Activated T-cell treated with anti-CD3 and anti-CD28 coated beads, Interleukin-2, amount 50 U/mL, for 48 hours (primary cell): ENCODE measurements at regions not wholly inside any gene's neighbourhood (a gene's known extent, or its start where the extent isn't known, plus 50 kb on each side); places are given as distances from the start of the nearest gene placed in this dataset.
"Not testable (repeated sequence)": the region's sequence is repeated elsewhere in the genome, so short reads cannot be mapped to it uniquely, and the experiment has no call there.

Experiments used
- DNase-seq, 2 experiments: peaks; one replicate each; pipeline ENCODE4 v3.0.0-alpha.2; 2020

DNA sequence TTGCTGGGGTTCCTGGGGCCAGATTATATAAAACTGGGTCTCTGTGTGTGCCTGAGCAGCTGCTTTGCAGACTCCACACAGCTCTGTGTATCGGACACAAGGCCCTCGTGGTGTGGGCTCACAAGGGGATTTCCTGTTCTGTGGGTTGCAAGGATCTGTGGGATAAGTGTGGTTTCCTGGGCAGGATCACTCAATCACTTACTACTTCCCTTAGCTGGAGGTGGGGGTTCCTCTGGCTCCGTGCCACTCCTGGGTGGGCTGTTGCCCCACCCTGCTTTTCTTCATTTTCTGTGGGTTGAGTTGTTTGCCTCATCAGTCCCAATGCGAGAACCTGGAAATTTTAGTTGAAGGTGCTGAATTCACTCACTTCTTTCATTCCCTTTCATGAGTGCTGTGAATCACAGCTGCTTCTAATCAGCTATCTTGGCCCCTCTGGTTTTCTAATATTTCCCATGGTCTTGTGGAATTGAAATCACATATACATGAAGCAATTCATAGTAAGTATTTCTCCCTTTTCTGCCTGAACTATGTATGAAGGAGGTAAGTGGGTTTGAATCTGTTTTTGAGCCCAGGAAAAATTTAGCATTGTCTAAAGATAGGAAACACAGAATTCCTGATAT is 196.3 kb downstream of the DCDC2C start:
- no peak for DNase-seq

GRCh38 chr2:3902131-3902530 is 198.8 kb downstream of the DCDC2C start:
- DNase-seq, result no peak

DNA sequence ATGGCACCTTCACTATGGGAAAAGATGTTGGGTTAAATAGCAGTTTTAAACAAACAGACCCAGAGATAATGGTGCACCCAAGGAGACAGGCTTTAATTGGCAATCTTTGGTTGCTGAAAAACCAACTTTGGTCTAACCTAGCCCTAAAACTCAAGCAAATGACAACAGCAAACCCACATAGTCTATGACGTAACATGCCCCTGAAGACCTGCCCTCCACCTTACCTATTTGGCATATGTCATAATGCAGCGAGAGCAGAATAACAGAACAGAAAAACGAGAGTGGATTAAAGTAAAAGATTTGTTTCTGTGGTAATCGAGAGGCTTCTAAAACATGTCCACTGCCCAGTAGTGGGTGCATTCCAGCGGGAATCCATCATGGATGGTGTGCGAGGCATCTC is 200.7 kb downstream of the DCDC2C start:
- DNase-seq, result no peak

DNA sequence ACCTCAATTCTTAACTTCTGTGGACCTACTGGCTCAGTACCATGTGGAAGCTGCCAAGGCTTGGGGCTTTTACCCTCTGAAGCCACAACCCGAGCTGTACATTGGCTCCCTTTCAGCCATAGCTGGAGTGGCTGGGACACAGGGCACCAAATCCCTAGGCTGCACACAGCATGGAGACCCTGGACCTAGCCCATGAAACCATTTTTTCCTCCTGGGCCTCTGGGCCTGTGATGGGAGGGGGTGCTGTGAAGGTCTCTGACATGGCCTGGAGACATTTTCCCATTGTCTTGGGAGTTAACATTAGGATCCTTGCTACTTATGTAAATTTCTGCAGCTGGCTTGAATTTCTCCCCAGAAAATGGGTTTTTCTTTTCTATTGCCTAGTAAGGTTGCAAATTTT is 205.1 kb downstream of the DCDC2C start:
- DNase-seq, result not testable (repeated sequence)

GRCh38 chr2:3911882-3912455 is 208.6 kb downstream of the DCDC2C start:
- no peak for DNase-seq

- no peak for DNase-seq
Measured at GRCh38 chr2:3913166-3913565, 209.8 kb downstream of the DCDC2C start.

DNA sequence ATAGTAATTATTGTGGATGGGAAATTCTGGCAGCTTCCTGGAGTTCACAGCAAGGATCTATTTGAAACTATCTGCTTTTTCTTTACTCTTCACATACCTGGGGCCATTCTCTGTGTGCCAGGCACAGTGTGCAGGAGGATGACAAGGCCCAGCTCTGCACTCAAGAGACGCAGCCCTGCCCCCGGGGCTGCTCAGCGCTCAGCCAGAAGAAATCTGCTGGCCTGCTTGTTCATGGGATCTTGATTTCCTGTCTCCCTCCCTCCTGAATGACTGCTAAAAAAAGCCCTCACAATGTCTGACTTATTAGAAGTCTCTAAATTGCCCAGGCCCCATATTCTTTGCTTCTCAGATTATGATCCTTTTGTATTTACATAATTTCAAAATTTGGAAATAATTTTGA is 210.9 kb downstream of the DCDC2C start:
- no peak for DNase-seq

- DNase-seq, result no peak
Measured at GRCh38 chr2:3927031-3927430, 223.7 kb downstream of the DCDC2C start.

GRCh38 chr2:3929374-3929773 is 226.0 kb downstream of the DCDC2C start:
- no peak for DNase-seq

DNA sequence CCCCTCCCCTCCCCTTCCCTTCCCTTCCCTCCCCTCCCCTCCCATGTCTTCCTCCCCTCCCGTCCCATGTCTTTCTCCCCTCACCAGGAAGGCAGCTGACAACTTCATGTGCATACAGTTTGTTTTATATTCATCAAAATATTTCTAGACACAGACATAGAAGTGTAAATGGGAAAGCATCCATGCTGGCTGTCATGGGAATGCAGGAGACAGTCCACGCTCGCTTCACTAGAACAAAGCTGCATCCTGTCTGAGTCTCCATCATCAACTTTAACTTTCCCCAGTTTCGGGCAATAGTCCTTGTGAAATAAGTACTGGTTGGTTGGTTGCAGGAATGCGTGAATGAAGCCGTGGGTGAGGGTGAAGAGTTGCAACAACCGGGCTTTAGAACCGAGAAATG is 226.9 kb downstream of the DCDC2C start:
- DNase-seq, result no peak

DNA sequence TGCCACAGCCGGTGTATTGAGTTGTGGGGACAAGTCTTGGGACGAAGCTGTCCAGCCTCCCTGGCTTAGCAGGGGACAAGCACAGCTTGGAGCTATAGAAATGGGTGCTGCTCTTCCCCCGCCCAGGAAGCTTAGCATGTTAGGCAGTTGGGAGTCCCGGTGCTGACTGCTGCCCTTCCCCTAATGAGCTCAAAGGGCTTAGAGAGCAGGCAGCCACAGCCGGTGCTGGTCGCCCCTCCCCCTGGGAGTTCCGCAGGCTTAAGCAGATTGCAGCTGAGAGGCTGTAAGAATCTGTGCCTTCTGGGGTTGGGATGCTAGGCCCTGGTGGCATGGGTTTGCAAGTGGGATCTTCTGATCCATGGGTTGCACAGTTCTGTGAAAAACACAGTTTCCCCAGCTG is 237.3 kb downstream of the DCDC2C start:
- DNase-seq, result no peak

- no peak for DNase-seq
Measured at GRCh38 chr2:3942841-3943240, 239.5 kb downstream of the DCDC2C start.

DNA sequence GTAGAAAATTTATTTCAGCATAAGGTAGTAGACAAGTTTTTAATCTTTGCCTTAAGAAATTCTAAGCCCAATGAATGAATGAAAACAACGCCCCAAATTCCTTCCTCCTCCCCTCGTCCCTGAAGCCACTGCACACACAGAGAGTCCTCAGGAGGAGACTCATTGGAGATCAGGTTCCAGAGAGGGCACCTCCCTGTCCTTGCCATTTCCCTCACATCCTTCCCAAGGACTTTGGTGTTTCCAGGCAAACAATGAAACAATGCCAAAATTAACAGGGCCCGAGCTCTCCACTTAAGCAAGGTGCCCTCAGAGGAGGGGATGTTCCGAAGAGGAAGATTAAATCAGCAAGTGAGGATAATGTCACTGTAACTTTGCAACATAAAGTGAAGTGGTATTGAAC is 240.7 kb downstream of the DCDC2C start:
- no peak for DNase-seq

GRCh38 chr2:3944841-3945240 is 241.5 kb downstream of the DCDC2C start:
- no peak for DNase-seq

DNA sequence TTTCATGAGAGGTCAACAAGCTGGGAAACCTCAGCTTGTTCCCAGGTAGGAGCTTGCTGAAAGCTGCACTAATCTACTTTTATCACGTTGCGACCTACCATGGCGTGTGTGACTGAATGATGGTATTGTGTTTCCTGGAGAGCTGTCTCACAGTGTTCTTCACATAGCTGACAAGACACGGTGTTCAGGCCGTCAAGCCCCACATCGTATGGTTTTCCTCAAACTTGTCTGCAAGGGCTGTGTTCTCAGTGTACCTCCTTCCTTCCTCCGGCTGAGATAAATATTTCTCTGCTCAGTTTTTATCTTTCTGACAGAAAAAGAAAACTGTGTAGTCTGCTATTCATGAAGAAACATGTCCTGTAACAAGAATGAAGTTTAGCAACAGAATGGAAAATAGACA is 244.8 kb downstream of the DCDC2C start:
- no peak for DNase-seq

DNA sequence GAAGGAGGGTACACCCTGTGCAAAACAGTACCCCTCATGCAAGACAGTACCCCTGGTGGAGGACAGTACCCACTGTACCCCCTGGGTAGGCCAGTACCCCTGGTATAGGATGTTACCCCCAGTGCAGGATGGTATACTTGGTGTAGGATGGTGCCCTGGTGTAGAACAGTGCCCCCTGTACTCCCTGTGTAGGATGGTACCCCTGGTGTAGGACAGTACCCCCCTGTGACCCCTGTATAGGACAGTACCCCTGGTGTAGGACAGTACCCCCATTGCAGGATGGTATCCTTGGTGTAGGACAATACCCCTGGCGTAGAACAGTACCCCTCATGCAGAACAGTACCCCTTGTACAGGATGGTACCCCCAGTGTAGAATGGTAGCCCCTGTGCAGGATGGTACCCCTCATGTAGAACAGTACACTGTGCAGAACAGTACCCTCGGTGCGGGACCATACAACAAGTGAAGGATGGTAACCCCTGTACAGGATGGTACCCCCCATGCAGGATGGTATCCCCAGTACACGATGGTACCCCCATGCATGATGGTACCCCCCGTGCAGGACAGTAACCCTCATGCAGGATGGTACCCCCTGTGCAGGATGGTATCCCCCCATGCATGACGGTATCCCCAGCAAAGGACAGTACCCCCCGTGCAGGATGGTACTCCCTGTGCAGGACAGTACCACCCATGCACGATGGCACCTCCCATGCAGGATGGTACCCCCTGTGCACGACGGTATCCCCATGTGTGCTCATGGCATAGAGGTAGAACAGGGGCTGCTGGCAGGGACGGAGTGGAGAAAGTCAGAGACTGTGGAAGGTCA is 248.0 kb downstream of the DCDC2C start:
- no peak for DNase-seq

- no peak for DNase-seq
Measured at GRCh38 chr2:3952866-3953516, 249.6 kb downstream of the DCDC2C start.

DNA sequence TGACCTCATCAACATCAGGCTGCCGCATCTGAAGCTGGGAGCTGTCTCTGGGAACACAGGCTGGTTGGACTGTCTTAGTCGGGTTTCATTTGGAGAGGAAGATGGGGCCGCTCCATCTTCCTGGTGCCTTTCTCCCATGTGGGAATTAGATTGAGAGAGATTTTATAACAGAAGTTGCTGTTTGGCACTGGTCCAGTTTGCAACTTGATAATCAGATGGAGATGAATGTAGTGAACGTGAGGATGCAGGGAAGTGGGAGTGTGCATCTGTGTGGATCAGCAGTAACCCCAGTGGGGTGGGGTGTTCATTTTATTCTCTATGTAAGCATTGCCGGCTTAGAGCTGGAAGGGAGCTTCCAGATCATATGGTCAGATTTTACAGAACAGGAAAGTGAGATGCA is 250.9 kb downstream of the DCDC2C start:
- DNase-seq, result no peak

- no peak for DNase-seq
Measured at GRCh38 chr2:3956406-3956805, 253.0 kb downstream of the DCDC2C start.

DNA sequence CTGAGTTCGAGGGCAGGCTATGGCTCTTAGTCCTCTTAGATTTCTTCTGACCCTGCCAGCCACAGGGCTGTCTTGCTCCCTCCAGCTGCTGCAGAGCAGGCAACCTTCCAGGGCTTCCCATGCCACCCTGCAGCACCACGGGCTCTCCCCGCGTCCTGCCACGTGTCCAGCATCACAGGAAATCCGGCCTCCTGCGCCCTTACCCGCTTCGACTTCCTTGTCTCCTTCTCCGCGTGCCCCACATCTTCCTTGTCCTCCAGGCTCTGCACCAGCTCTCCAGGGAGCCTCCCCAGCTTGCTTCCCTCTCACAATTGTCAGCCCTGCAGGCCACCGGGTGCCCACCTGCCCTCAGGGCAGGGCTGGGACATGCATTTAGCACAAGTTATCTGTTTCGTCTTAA is 253.5 kb downstream of the DCDC2C start:
- DNase-seq, result no peak

GRCh38 chr2:3958465-3958864 is 255.1 kb downstream of the DCDC2C start:
- DNase-seq, result no peak

DNA sequence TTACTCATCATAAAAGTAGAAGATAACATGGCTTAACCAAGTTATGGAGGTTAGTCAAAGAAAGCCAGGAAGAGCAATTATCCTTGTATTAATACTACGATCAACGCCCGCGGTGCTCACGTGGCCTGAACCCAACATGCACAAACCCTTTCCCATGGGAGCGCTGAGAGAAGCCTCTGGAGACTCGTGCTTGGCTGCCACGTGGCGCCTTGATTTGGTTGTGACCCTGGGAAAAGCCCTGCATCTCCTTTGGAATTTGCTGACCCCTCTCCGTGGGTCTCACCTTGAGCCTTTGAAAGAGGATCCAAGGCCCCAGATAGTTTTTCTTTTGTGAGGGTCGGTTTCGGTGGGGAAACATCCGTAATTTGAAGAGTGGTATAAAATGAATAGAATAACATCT is 255.6 kb downstream of the DCDC2C start:
- no peak for DNase-seq

- no peak for DNase-seq
Measured at GRCh38 chr2:3959372-3959771, 256.0 kb downstream of the DCDC2C start.

DNA sequence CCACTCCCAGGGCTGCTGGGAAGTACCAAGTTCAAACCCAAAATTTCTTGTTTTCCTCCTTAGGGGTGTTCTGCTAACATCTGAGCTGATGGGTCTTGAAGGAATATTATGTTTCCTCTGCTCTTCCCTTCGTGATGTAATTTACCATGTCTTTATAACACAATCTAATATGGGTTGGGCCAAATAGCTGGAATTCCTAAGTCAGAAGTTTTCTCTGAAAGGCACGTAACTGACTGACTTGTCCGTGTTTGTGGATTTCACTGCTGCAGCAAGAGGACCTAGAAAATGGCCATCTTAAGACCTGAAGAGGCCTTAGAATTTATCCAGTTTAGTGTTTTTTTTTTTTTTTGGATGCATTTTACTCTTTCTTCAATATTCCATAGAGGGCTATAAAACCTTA is 256.7 kb downstream of the DCDC2C start:
- no peak for DNase-seq
